Tibial artery (tissue), 4 donors: ENCODE measurements at regions not wholly inside any gene's neighbourhood (a gene's known extent, or its start where the extent isn't known, plus 50 kb on each side); places are given as distances from the start of the nearest gene placed in this dataset.

Source experiments
- DNase-seq, 2 donors: peaks; one replicate each; pipeline ENCODE4 v3.0.0-alpha.2; 2019
- H3K27ac ChIP-seq, 2 donors: fragments of 200-600 bp; sonication (generic) in 1 of 2; 1 replicate in 1 of 2; 2 replicates in 1 of 2; pipeline ENCODE4 v1.5.1; 2018 to 2019; ENCODE audit warnings: mild to moderate bottlenecking in 1 of 2
- H3K27me3 ChIP-seq, 2 donors: fragments of 200-600 bp; sonication (generic) in 1 of 2; one replicate each; pipeline versions ENCODE4 v1.5.1 to v1.6.0; 2016 to 2019
- H3K36me3 ChIP-seq, 3 donors: fragments of 200-600 bp; sonication (generic) in 2 of 3; one replicate each; pipeline ENCODE4 v1.5.1; 2016 to 2019; ENCODE audit warnings: mild to moderate bottlenecking in 2 of 3
- H3K4me1 ChIP-seq, 4 donors: fragments of 200-600 bp; sonication (generic) in 2 of 4; 1 replicate in 3 of 4; 2 replicates in 1 of 4; pipeline ENCODE4 v1.5.1; 2016 to 2019
- H3K4me3 ChIP-seq, 2 donors: fragments of 200-600 bp; sonication (generic) in 1 of 2; 1 replicate in 1 of 2; 2 replicates in 1 of 2; pipeline ENCODE4 v1.5.1; 2018 to 2019; ENCODE audit warnings: mild to moderate bottlenecking in 2 of 2
- H3K9me3 ChIP-seq, 3 donors: fragments of 200-600 bp; sonication (generic) in 1 of 3; one replicate each; pipeline ENCODE4 v1.5.1; 2016 to 2019
- intact Hi-C: fragments of 100-400 bp; cut with DNase I; formaldehyde crosslinking; loops from one replicate; pipeline ENCODE4 v1.15.0; 2023; ENCODE audit warnings: low total_unique reads
- TF ChIP-seq, protein P1 (sequence below), 2 experiments: fragments of 200-600 bp in 1 of 2; fragments of 450-650 bp in 1 of 2; IDR thresholded peaks; one replicate each; pipeline ENCODE4 v1.5.1; 2017 to 2019; ENCODE audit warnings: antibody characterized with exemption in 2 of 2, mild to moderate bottlenecking in 1 of 2, moderate library complexity in 1 of 2

DNA sequence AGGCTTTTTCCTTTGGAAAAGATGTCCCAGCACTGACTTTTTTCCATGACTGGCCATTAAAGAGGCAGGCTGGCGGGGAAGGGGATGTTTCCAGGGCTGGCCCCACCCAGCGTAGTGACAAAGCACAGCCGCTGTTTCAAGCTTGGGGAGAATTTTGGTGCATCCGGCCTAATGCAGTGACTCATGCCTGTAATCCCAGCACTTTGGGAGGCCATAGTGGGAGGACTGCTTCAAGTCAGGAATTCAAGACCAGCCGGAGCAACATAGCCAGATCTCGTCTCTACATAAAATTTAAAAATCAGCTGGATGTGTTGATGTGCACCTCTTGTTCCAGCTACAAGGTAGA is 78.0 kb upstream of the SH3BP4 start:
- TF ChIP-seq, protein P1, sequence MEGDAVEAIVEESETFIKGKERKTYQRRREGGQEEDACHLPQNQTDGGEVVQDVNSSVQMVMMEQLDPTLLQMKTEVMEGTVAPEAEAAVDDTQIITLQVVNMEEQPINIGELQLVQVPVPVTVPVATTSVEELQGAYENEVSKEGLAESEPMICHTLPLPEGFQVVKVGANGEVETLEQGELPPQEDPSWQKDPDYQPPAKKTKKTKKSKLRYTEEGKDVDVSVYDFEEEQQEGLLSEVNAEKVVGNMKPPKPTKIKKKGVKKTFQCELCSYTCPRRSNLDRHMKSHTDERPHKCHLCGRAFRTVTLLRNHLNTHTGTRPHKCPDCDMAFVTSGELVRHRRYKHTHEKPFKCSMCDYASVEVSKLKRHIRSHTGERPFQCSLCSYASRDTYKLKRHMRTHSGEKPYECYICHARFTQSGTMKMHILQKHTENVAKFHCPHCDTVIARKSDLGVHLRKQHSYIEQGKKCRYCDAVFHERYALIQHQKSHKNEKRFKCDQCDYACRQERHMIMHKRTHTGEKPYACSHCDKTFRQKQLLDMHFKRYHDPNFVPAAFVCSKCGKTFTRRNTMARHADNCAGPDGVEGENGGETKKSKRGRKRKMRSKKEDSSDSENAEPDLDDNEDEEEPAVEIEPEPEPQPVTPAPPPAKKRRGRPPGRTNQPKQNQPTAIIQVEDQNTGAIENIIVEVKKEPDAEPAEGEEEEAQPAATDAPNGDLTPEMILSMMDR (IDR thresholded peaks at IDR 0.05), result no peak
- no peaks in the 10 kb centered on the region for H3K36me3 ChIP-seq
- no peak for DNase-seq
- no peak overlapping the region for H3K4me3 ChIP-seq
- intact Hi-C loops, result no loop called here
- no peak overlapping the region for H3K27ac ChIP-seq
- H3K9me3 ChIP-seq, result no peaks in the 10 kb centered on the region
- H3K27me3 ChIP-seq, result no peaks in the 10 kb centered on the region
- H3K4me1 ChIP-seq, result no peaks in the 10 kb centered on the region

- no peak overlapping the region for H3K4me3 ChIP-seq
- H3K27me3 ChIP-seq, result no peaks in the 10 kb centered on the region
- no peaks in the 10 kb centered on the region for H3K9me3 ChIP-seq
- no peaks in the 10 kb centered on the region for H3K36me3 ChIP-seq
- no peak overlapping the region for H3K27ac ChIP-seq
- intact Hi-C loops, result no loop called here
- TF ChIP-seq, protein P1 (IDR thresholded peaks at IDR 0.05), result no peak
- DNase-seq, result no peak
- H3K4me1 ChIP-seq, result no peaks in the 10 kb centered on the region
Observed at GRCh38 chr2:234873103-234873827, 78.6 kb upstream of the SH3BP4 start.

DNA sequence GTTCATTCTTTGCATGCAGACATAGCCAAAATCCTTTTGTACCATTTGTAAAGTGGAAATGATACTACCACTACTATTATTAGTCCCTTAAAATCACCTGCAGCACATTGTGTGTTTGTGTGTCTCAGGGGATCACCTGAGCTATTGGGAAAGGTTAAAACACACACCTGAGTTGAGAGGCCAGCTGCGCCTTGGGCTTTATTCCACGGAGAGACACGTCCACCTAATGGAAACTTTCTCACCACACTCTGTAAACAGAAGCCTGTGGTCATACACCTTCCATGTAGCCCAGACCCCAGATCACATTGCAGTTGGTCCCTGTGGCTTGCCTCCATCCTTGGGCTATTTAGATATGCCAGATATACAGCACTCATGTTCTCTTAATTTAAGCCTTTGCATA is 81.8 kb upstream of the SH3BP4 start:
- Histone ChIP-seq H3K4me3 (no peak overlapping the region), H3K27me3 (no peaks in the 10 kb centered on the region), H3K27ac (no peak overlapping the region), H3K9me3 (no peaks in the 10 kb centered on the region), H3K36me3 (no peaks in the 10 kb centered on the region), H3K4me1 (no peaks in the 10 kb centered on the region)
- intact Hi-C loops, result no loop called here
- DNase-seq, result no peak
- TF ChIP-seq, protein P1 (IDR thresholded peaks at IDR 0.05), result no peak

- no peaks in the 10 kb centered on the region for H3K9me3 ChIP-seq
- intact Hi-C loops, result no loop called here
Observed at GRCh38 chr2:234869164-234869563, 82.7 kb upstream of the SH3BP4 start.

GRCh38 chr2:234867882-234868285 is 83.9 kb upstream of the SH3BP4 start:
- DNase-seq, result no peak
- H3K4me1 ChIP-seq, result peaks cover 0 to 8% (median 3%) of the 10 kb centered on the region in 4 donors
- intact Hi-C loops, result no loop called here
- no peaks in the 10 kb centered on the region for H3K36me3 ChIP-seq
- H3K27ac ChIP-seq, result no peak overlapping the region
- H3K27me3 ChIP-seq, result no peaks in the 10 kb centered on the region
- H3K4me3 ChIP-seq, result no peak overlapping the region
- TF ChIP-seq, protein P1 (IDR thresholded peaks at IDR 0.05), result no peak
- no peaks in the 10 kb centered on the region for H3K9me3 ChIP-seq

More at GRCh38 chr2:234869164-234869563, 82.7 kb upstream of the SH3BP4 start:
- no peak for DNase-seq
- Histone ChIP-seq H3K27me3 (no peaks in the 10 kb centered on the region), H3K36me3 (no peaks in the 10 kb centered on the region), H3K27ac (no peak overlapping the region), H3K4me3 (no peak overlapping the region), H3K4me1 (no peaks in the 10 kb centered on the region)
- TF ChIP-seq, protein P1 (IDR thresholded peaks at IDR 0.05), result no peak
